Thyroid gland (tissue), 4 donors: ENCODE measurements at regions not wholly inside any gene's neighbourhood (a gene's known extent, or its start where the extent isn't known, plus 50 kb on each side); places are given as distances from the start of the nearest gene placed in this dataset.

Experiments
- DNase-seq, 2 donors: peaks; one replicate each; pipeline ENCODE4 v3.0.0-alpha.2; 2019
- H3K27ac ChIP-seq, 3 donors: fragments of 200-600 bp; sonication (generic); 1 replicate in 2 of 3; 2 replicates in 1 of 3; pipeline ENCODE4 v1.5.1; 2016 to 2019; ENCODE audit warnings: mild to moderate bottlenecking in 1 of 3, moderate library complexity in 1 of 3
- H3K27me3 ChIP-seq: fragments of 200-600 bp; sonication (generic); one replicate; pipeline ENCODE4 v1.5.1; 2019
- H3K36me3 ChIP-seq, 2 donors: fragments of 200-600 bp; sonication (generic); one replicate each; pipeline ENCODE4 v1.5.1; 2016 to 2019
- H3K4me1 ChIP-seq, 2 donors: fragments of 200-600 bp; sonication (generic); one replicate each; pipeline ENCODE4 v1.5.1; 2017 to 2019
- H3K4me3 ChIP-seq, 3 donors: fragments of 200-600 bp; sonication (generic); replicated peaks in 1 of 3; 1 replicate in 2 of 3; 2 replicates in 1 of 3; pipeline ENCODE4 v1.5.1; 2016; ENCODE audit warnings: mild to moderate bottlenecking in 1 of 3
- H3K9me3 ChIP-seq: fragments of 200-600 bp; sonication (generic); one replicate; pipeline ENCODE4 v1.5.1; 2017
- POLR2A ChIP-seq, 2 donors: fragments of 450-650 bp; IDR thresholded peaks; one replicate each; pipeline ENCODE4 v1.6.1; 2017; ENCODE audit warnings: antibody characterized with exemption in 2 of 2, mild to moderate bottlenecking in 2 of 2, moderate library complexity in 1 of 2
- WGBS, 2 donors: methylation state at CpG; one replicate each; pipeline ENCODE4 v1.1.5; 2017; 5-methylcytosine and 5-hydroxymethylcytosine counted together
- intact Hi-C: fragments of 100-400 bp; cut with DNase I; formaldehyde crosslinking; loops from one replicate; pipeline ENCODE4 v1.15.1; 2023
- TF ChIP-seq, protein P1 (sequence below), 6 experiments: fragments of 200-600 bp in 3 of 6; fragments of 450-650 bp in 3 of 6; sonication (generic) in 3 of 6; IDR thresholded peaks; one replicate each; pipeline ENCODE4 v1.5.1; 2016 to 2019; ENCODE audit warnings: antibody characterized with exemption in 6 of 6, mild to moderate bottlenecking in 2 of 6, inconsistent platforms in 1 of 6, moderate library complexity in 1 of 6

- Histone ChIP-seq H3K9me3 (no peaks in the 10 kb centered on the region), H3K36me3 (no peaks in the 10 kb centered on the region), H3K27me3 (no peaks in the 10 kb centered on the region), H3K4me1 (no peaks in the 10 kb centered on the region), H3K4me3 (no peak overlapping the region), H3K27ac (no peak overlapping the region)
- WGBS, 2 donors, result 60 to 67% methylated on average over 2 of the region's 2 CpGs
- TF ChIP-seq, protein P1, sequence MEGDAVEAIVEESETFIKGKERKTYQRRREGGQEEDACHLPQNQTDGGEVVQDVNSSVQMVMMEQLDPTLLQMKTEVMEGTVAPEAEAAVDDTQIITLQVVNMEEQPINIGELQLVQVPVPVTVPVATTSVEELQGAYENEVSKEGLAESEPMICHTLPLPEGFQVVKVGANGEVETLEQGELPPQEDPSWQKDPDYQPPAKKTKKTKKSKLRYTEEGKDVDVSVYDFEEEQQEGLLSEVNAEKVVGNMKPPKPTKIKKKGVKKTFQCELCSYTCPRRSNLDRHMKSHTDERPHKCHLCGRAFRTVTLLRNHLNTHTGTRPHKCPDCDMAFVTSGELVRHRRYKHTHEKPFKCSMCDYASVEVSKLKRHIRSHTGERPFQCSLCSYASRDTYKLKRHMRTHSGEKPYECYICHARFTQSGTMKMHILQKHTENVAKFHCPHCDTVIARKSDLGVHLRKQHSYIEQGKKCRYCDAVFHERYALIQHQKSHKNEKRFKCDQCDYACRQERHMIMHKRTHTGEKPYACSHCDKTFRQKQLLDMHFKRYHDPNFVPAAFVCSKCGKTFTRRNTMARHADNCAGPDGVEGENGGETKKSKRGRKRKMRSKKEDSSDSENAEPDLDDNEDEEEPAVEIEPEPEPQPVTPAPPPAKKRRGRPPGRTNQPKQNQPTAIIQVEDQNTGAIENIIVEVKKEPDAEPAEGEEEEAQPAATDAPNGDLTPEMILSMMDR (IDR thresholded peaks at IDR 0.05), result no peak
- TF ChIP-seq POLR2A (IDR thresholded peaks at IDR 0.05), result no peak
- DNase-seq, result no peak
- intact Hi-C loops, result no loop called here
Observed at GRCh38 chr1:163421701-163422100, 99.9 kb downstream of the NUF2 start.

DNA sequence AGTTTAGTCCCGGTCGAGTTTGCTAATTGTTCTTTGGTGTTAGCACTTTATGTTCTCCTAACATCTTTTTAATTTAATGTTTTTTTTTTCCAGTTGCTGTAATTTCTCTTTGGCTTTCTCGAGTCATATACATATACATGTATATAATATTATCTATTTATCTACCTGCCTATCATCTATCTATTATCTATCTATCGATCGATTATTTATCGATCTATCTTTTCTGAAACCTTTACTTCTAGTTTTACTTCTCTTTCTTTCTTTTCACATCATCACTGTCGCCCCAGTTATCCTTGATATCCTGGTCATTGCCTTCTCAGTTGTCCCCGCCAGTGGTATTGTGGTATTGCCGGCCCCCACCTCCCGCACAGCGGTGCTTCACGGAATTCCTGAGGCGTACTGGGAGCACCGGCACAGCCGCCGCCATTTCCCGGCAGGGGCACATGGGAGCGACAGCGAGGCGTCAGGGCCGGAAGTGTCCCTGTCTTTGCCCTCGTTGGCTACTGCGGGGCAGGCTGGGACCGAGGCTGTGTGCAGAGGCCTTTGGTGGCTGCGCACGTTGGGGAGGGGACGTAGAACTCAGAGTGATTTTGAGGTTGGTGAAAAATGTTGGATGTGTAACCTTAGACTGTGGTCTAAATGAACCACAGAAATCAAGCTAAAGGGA lies 101.1 kb downstream of the NUF2 start:
- no peaks in the 10 kb centered on the region for H3K27me3 ChIP-seq
- H3K36me3 ChIP-seq, result no peaks in the 10 kb centered on the region
- H3K9me3 ChIP-seq, result no peaks in the 10 kb centered on the region
- H3K27ac ChIP-seq, result no peak overlapping the region
- WGBS, 2 donors, result 93 to 95% methylated on average over 27 of the region's 27 CpGs
- DNase-seq, result no peak
- intact Hi-C loops, result no loop called here
- no peak overlapping the region for H3K4me3 ChIP-seq
- no peaks in the 10 kb centered on the region for H3K4me1 ChIP-seq
- TF ChIP-seq, protein P1 (IDR thresholded peaks at IDR 0.05), result no peak
- TF ChIP-seq POLR2A (IDR thresholded peaks at IDR 0.05), result no peak

GRCh38 chr1:163426505-163427251 lies 104.9 kb downstream of the NUF2 start:
- Histone ChIP-seq H3K4me1 (no peaks in the 10 kb centered on the region), H3K4me3 (no peak overlapping the region), H3K36me3 (no peaks in the 10 kb centered on the region), H3K9me3 (peaks cover 4% of the 10 kb centered on the region), H3K27ac (no peak overlapping the region), H3K27me3 (no peaks in the 10 kb centered on the region)
- DNase-seq, result no peak
- intact Hi-C loops, result no loop called here
- 69 to 70% methylated on average over 2 of the region's 2 CpGs for WGBS, 2 donors
- no peak for TF ChIP-seq POLR2A (IDR thresholded peaks at IDR 0.05)
- TF ChIP-seq, protein P1 (IDR thresholded peaks at IDR 0.05), result no peak

GRCh38 chr1:163427279-163427678 lies 105.5 kb downstream of the NUF2 start:
- no peak for TF ChIP-seq POLR2A (IDR thresholded peaks at IDR 0.05)
- TF ChIP-seq, protein P1 (IDR thresholded peaks at IDR 0.05), result no peak
- Histone ChIP-seq H3K4me1 (no peaks in the 10 kb centered on the region), H3K36me3 (no peaks in the 10 kb centered on the region), H3K27me3 (no peaks in the 10 kb centered on the region), H3K27ac (no peak overlapping the region), H3K4me3 (no peak overlapping the region), H3K9me3 (peaks cover 4% of the 10 kb centered on the region)
- WGBS, 2 donors, result 43 to 48% methylated on average over 3 of the region's 3 CpGs
- intact Hi-C loops, result no loop called here
- no peak for DNase-seq

DNA sequence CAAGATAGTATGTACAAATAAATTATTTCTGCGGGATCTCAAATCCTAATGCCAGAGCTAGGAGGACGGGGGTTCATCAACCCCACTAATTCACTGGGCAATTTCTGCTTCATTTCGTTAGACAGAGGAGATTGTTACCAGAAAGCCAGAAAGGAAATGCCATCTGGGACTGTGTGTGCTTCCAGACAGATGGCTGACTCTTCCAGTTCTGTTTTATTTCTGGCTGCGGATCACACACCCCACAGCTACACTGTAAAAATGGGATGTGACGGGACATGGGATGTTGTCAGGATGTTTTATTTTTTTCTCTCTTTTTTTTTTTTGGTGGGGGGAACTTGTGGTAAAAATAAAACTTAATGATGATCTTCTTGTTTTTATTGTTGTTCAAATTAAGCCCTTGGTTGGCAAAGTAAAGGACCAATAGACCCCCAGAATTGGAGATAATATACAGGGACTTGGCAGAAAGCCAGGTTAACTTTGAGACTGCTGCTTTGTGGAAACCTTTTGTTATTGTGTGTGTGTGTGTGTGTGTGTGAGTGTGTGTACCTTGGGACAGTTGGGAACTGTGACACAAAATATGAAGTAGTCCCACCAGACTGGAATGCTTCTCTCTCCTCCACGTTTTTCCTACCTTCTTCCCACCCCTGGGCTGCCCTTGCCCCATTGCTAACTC lies 114.5 kb downstream of the NUF2 start:
- Histone ChIP-seq H3K9me3 (no peaks in the 10 kb centered on the region), H3K4me3 (no peak overlapping the region), H3K4me1 (no peaks in the 10 kb centered on the region), H3K27me3 (no peaks in the 10 kb centered on the region), H3K36me3 (no peaks in the 10 kb centered on the region), H3K27ac (no peak overlapping the region)
- TF ChIP-seq, protein P1 (IDR thresholded peaks at IDR 0.05), result no peak
- TF ChIP-seq POLR2A (IDR thresholded peaks at IDR 0.05), result no peak
- WGBS, 2 donors, result 61 to 67% methylated on average over 6 of the region's 6 CpGs
- no peak for DNase-seq
- intact Hi-C loops, result no loop called here
